SK-N-MC (cell line): ENCODE measurements at regions not wholly inside any gene's neighbourhood (a gene's known extent, or its start where the extent isn't known, plus 50 kb on each side); places are given as distances from the start of the nearest gene placed in this dataset.

Source experiments
- EZH2 ChIP-seq: fragments of 200-600 bp; sonication (generic); IDR thresholded peaks from one replicate; pipeline ENCODE4 v1.6.1; 2017; ENCODE audit warnings: antibody characterized with exemption
- FOXP2 ChIP-seq: optimal IDR thresholded peaks from 2 replicates; pipeline ENCODE3; 2011; ENCODE audit warnings: mild to moderate bottlenecking, moderate library complexity; ENCODE audit not compliant: insufficient read depth; ENCODE audit errors: extremely low read length, control extremely low read depth
- POLR2AphosphoS5 ChIP-seq: IDR thresholded peaks from 2 replicates; pipeline ENCODE4 v1.6.1; 2012; ENCODE audit warnings: mild to moderate bottlenecking, low read depth, low read length, borderline replicate concordance

DNA sequence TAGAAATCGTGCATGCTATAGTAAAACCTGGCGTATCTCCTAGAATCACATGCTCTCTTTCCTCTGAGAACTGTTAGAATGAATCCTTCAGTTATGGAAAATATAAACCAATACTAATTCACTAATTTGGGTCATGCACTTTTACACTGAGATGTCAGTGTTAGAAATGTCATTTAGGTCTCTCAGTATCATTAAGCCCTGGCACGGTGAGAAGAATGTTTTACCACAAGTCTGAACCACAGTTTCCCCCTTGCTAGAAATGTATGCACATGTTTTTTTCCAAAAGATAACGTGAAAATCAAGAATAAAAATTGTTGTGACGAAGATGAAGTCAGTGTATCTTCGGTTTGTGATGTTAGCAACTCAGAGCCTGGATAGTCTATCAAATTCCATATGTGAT lies 1062.7 kb upstream of the NCAM2 start:
- TF ChIP-seq POLR2AphosphoS5 (no peak), EZH2 (no peak), FOXP2 (no peak)
